ENCODE measurements at regions not wholly inside any gene's neighbourhood (a gene's known extent, or its start where the extent isn't known, plus 50 kb on each side); places are given as distances from the start of the nearest gene placed in this dataset.

DNA sequence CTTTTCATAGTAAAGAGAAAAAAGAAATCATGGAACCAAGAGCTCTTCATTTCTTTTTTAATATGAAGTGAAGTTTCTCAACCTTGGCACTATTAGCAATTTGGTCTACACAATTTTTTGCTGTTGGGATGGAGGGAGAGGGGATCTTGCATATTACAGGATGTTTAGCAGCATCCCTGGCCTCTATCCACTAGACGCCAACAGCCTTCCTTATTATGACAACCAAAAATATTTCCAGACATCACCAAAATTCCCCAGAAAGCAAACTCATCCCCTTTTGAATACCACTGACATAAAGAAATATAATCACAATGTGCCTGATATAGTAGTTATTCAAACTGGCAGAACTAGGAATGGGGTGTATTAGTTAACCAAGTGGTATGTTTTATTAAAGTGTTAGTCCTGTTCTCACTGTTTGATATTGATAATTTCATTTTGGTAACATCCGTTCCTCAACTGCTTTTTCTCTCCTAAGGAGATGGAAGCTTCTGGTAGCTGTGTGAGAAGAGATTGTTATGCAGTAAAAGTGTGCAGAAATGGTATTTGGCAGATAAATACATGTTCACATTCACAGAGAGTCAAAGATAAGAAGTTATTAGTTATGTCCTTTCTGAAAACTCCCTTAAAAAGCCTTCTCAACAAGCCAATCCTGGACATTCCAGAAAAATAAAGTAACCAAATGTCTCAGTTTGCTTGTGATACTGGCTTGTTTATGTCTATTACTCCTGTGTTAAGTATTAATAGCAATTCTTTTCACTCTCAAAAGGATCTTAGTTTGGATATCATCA lies 699.9 kb downstream of the C12orf50 start:
- Histone ChIP-seq H3K79me1 (ENCODE audit: insufficient read depth, low read depth, low read length, poor library complexity, severe bottlenecking) (no peaks in the 10 kb centered on the region), H4K20me1 (ENCODE audit: control insufficient read depth, insufficient read depth, insufficient read length) (no peaks in the 10 kb centered on the region), H3T11ph (ENCODE audit: low read length) (no peak overlapping the region), H4K91ac (ENCODE audit: insufficient read length, low read depth, low read length) (no peak overlapping the region), H3K4me1 (ENCODE audit: insufficient read depth, low read length) (no peaks in the 10 kb centered on the region), H4K8ac (replicated peaks; ENCODE audit: insufficient read length, low read depth, low read length) (no peak overlapping the region), H3K18ac (ENCODE audit: insufficient read length, low read depth, low read length) (no peak overlapping the region), H3K9ac (ENCODE audit: extremely low read depth, insufficient read length, low read length) (no peak overlapping the region), H3K27ac (ENCODE audit: insufficient read length, low read depth, low read length) (no peak overlapping the region), H2BK120ac (ENCODE audit: low read depth, low read length, poor library complexity, severe bottlenecking) (no peak overlapping the region), H2BK15ac (ENCODE audit: low read depth, low read length) (no peak overlapping the region), H2BK5ac (ENCODE audit: insufficient read length, low read length) (no peak overlapping the region), H2BK20ac (ENCODE audit: low read depth, low read length, poor library complexity, severe bottlenecking) (no peak overlapping the region), H3K56ac (ENCODE audit: insufficient read length, low read depth, low read length) (no peak overlapping the region), H3K23ac (ENCODE audit: insufficient read length, low read depth, low read length) (no peak overlapping the region), H3K9me3 (ENCODE audit: control insufficient read depth, low read depth, low read length) (no peaks in the 10 kb centered on the region), H3K27me3 (ENCODE audit: insufficient read depth, low read length) (no peaks in the 10 kb centered on the region), H3K23me2 (ENCODE audit: insufficient read length, low read depth, low read length, poor library complexity, severe bottlenecking) (no peaks in the 10 kb centered on the region), H4K5ac (ENCODE audit: insufficient read length, low read depth, low read length) (no peak overlapping the region), H3K4ac (ENCODE audit: low read depth, low read length) (no peak overlapping the region), H3K14ac (ENCODE audit: insufficient read depth, low read length) (no peak overlapping the region), H2AFZ (ENCODE audit: low read length) (no peak overlapping the region), H3K4me2 (ENCODE audit: insufficient read depth, insufficient read length, low read length) (no peak overlapping the region), H3K79me2 (ENCODE audit: insufficient read depth, low read length) (no peaks in the 10 kb centered on the region), H2BK12ac (ENCODE audit: insufficient read length, low read depth, low read length) (no peak overlapping the region), H2AK5ac (ENCODE audit: insufficient read length, low read length) (no peak overlapping the region)
- no peak for DNase-seq
- WGBS (ENCODE audit: extremely low coverage, insufficient read length, low lambda C conversion rate): no CpG with 5 or more reads among the region's 2 CpGs
- Mint-ChIP-seq H3K4me1 (no peaks in the 10 kb centered on the region), H3K27me3 (ENCODE audit: low read depth) (no peaks in the 10 kb centered on the region), H3K9me3 (no peaks in the 10 kb centered on the region), H3K36me3 (ENCODE audit: insufficient read depth in 1 of 3, low read depth in 3 of 3) (no peaks in the 10 kb centered on the region; a peak in 1 of 7 replicates), H3K4me3 (no peak overlapping the region), H3K27ac (no peak overlapping the region)
- TF ChIP-seq, protein P1, sequence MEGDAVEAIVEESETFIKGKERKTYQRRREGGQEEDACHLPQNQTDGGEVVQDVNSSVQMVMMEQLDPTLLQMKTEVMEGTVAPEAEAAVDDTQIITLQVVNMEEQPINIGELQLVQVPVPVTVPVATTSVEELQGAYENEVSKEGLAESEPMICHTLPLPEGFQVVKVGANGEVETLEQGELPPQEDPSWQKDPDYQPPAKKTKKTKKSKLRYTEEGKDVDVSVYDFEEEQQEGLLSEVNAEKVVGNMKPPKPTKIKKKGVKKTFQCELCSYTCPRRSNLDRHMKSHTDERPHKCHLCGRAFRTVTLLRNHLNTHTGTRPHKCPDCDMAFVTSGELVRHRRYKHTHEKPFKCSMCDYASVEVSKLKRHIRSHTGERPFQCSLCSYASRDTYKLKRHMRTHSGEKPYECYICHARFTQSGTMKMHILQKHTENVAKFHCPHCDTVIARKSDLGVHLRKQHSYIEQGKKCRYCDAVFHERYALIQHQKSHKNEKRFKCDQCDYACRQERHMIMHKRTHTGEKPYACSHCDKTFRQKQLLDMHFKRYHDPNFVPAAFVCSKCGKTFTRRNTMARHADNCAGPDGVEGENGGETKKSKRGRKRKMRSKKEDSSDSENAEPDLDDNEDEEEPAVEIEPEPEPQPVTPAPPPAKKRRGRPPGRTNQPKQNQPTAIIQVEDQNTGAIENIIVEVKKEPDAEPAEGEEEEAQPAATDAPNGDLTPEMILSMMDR (conservative IDR thresholded peaks at IDR 0.05): no peak
